ENCODE measurements at regions not wholly inside any gene's neighbourhood (a gene's known extent, or its start where the extent isn't known, plus 50 kb on each side); places are given as distances from the start of the nearest gene placed in this dataset.

DNA sequence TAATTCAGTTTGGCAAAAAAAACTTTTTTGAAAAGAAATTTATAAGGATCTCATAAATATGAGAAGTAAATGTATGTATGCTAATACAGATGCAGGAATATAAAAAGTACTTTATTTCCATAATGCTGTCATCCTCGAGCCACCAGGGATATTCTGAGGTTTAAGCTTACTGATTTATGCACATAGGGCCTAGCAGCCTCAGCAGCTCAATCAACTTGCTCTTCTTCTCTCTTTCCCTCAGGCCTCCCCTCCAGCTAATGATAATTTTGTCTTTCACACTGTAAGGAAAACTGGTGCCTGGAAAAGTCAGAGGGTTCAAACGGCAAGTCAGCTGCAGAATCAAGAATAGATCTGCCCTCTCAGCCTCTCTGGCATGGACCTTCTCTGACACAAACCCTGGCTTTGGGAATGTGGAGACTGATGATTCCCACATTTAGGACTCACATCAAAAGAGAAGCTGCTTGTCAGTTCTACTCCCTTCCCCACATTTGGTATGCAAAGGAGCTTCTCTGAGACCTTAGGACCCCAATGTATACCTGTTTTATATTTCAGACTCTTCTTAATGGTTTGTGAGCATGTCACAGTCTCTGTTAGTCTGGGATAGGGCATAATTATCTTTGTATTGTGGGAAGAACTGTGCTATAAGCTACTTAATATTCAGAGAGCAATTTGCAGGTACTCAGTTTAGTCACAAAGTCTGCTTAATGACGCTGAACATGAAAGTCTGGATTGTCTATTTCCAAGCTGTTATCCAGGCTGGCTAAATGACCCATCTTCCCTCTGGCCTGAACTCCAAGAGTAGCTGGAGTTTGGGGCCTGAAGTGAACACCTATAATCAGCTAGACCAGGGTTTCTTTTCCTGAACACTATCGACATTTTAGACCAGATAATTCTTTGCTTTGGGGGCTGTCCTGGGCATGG is 52.1 kb upstream of the DIPK1A start:
- no peaks in the 10 kb centered on the region for H3K36me3 Mint-ChIP-seq
- H3K27ac Mint-ChIP-seq: no peak overlapping the region
- H3K4me1 Mint-ChIP-seq: peaks cover 22% of the 10 kb centered on the region
- peaks cover 21% of the 10 kb centered on the region for H3K27me3 Mint-ChIP-seq
- CTCF ChIA-PET: interaction anchor here (0.7 to 3.0 kb wide), 7 partner anchors 10 to 616 kb away, joined by 3 to 10 read pairs (median 4); no protein-coding TSS in a partner anchor
- no peaks in the 10 kb centered on the region for H3K9me3 Mint-ChIP-seq (ENCODE audit: low read depth)
- no peak overlapping the region for H3K4me3 Mint-ChIP-seq
- DNase-seq (no peak), ATAC-seq (no peak)

GRCh38 chr1:93014168-93014567 is 52.9 kb upstream of the DIPK1A start:
- CTCF ChIA-PET: interaction anchor here (0.8 to 3.0 kb wide), 6 partner anchors 25 to 615 kb away, joined by 3 to 10 read pairs (median 4); no protein-coding TSS in a partner anchor
- H3K9me3 Mint-ChIP-seq (ENCODE audit: low read depth): no peaks in the 10 kb centered on the region

GRCh38 chr1:93015590-93015989 is 54.3 kb upstream of the DIPK1A start:
- H3K27me3 Mint-ChIP-seq: peaks cover 35% of the 10 kb centered on the region
- no peak overlapping the region for H3K27ac Mint-ChIP-seq
- peaks cover 22% of the 10 kb centered on the region for H3K4me1 Mint-ChIP-seq
- H3K36me3 Mint-ChIP-seq: no peaks in the 10 kb centered on the region
- no peak overlapping the region for H3K4me3 Mint-ChIP-seq
- no peaks in the 10 kb centered on the region for H3K9me3 Mint-ChIP-seq (ENCODE audit: low read depth)
- CTCF ChIA-PET: interaction anchor here (1.4 to 1.9 kb wide), 2 partner anchors 14 to 47 kb away, joined by 5 to 6 read pairs; no protein-coding TSS in a partner anchor
- DNase-seq: no peak
- ATAC-seq: no peak

More at GRCh38 chr1:93014168-93014567, 52.9 kb upstream of the DIPK1A start:
- Mint-ChIP-seq H3K36me3 (no peaks in the 10 kb centered on the region), H3K4me1 (peaks cover 22% of the 10 kb centered on the region), H3K27ac (no peak overlapping the region), H3K4me3 (no peak overlapping the region), H3K27me3 (peaks cover 26% of the 10 kb centered on the region)
- no peak for DNase-seq
- ATAC-seq: no peak

GRCh38 chr1:93016171-93016570 is 54.9 kb upstream of the DIPK1A start:
- Mint-ChIP-seq H3K9me3 (ENCODE audit: low read depth) (no peaks in the 10 kb centered on the region), H3K36me3 (no peaks in the 10 kb centered on the region), H3K27ac (no peak overlapping the region), H3K4me3 (no peak overlapping the region), H3K4me1 (peaks cover 22% of the 10 kb centered on the region), H3K27me3 (peaks cover 34% of the 10 kb centered on the region)
- CTCF ChIA-PET: interaction anchor here (1.4 to 1.9 kb wide), 3 partner anchors 14 to 48 kb away, joined by 5 to 6 read pairs (median 5); no protein-coding TSS in a partner anchor
- DNase-seq (no peak), ATAC-seq (no peak)

- ATAC-seq: peak; percentile 84
- CTCF ChIA-PET: interaction anchor here (0.9 to 2.1 kb wide), 5 partner anchors 21 to 57 kb away, joined by 3 to 23 read pairs (median 7); no protein-coding TSS in a partner anchor
These were observed 57.4 kb upstream of the MTF2 start for GRCh38 chr1:93021539-93022134.

GRCh38 chr1:93022580-93022979 is 56.5 kb upstream of the MTF2 start:
- H3K4me1 Mint-ChIP-seq: peaks cover 8% of the 10 kb centered on the region
- peaks cover 35% of the 10 kb centered on the region for H3K27me3 Mint-ChIP-seq
- no peak for ATAC-seq
- no peak for DNase-seq
- H3K4me3 Mint-ChIP-seq: no peak overlapping the region
- no peak overlapping the region for H3K27ac Mint-ChIP-seq
- CTCF ChIA-PET: interaction anchor here (1.4 to 2.2 kb wide), 4 partner anchors 12 to 41 kb away, joined by 3 to 23 read pairs (median 8); no protein-coding TSS in a partner anchor
- H3K36me3 Mint-ChIP-seq: no peaks in the 10 kb centered on the region
- no peaks in the 10 kb centered on the region for H3K9me3 Mint-ChIP-seq (ENCODE audit: low read depth)

More at GRCh38 chr1:93021539-93022134, 57.4 kb upstream of the MTF2 start:
- Mint-ChIP-seq H3K27ac (no peak overlapping the region), H3K4me1 (peaks cover 12% of the 10 kb centered on the region), H3K27me3 (peaks cover 35% of the 10 kb centered on the region), H3K4me3 (no peak overlapping the region), H3K36me3 (no peaks in the 10 kb centered on the region), H3K9me3 (ENCODE audit: low read depth) (no peaks in the 10 kb centered on the region)
- DNase-seq: no peak

- no peak overlapping the region for H3K27ac Mint-ChIP-seq
- CTCF ChIA-PET: interaction anchor here (0.8 to 2.2 kb wide), 9 partner anchors 10 to 281 kb away, joined by 3 to 23 read pairs (median 5); no protein-coding TSS in a partner anchor
- no peak for ATAC-seq
- H3K4me1 Mint-ChIP-seq: peaks cover 6% of the 10 kb centered on the region
- H3K4me3 Mint-ChIP-seq: no peak overlapping the region
- H3K36me3 Mint-ChIP-seq: no peaks in the 10 kb centered on the region
- H3K27me3 Mint-ChIP-seq: peaks cover 31% of the 10 kb centered on the region
- H3K9me3 Mint-ChIP-seq (ENCODE audit: low read depth): no peaks in the 10 kb centered on the region
- no peak for DNase-seq
These were observed 55.8 kb upstream of the MTF2 start for GRCh38 chr1:93023281-93023680.

DNA sequence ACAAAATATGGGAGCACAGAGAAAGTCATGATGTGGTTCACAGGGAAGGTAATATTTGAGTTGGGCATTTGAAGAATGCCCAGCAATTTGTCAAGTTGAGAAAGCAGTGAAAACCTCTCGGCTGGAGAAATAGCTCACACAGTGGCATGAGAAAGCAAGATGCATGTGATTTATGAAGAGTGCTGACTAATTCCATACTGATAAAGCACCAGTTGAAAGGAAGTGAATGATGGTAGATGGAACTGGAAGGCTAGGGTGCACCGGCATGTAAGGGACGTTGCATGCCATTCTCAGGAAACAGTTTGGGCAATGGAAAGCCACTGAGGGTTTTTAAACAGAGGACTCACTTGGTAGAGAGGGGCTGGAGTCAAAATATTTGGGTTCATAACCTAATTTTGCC is 53.5 kb upstream of the MTF2 start:
- H3K27ac Mint-ChIP-seq: no peak overlapping the region
- CTCF ChIA-PET: interaction anchor here (0.6 to 2.1 kb wide), 6 partner anchors 8 to 167 kb away, joined by 3 to 11 read pairs (median 4); no protein-coding TSS in a partner anchor
- peaks cover 14% of the 10 kb centered on the region for H3K4me1 Mint-ChIP-seq
- H3K36me3 Mint-ChIP-seq: no peaks in the 10 kb centered on the region
- H3K4me3 Mint-ChIP-seq: no peak overlapping the region
- H3K9me3 Mint-ChIP-seq (ENCODE audit: low read depth): no peaks in the 10 kb centered on the region
- DNase-seq (no peak), ATAC-seq (no peak)
- H3K27me3 Mint-ChIP-seq: peaks cover 15% of the 10 kb centered on the region

DNA sequence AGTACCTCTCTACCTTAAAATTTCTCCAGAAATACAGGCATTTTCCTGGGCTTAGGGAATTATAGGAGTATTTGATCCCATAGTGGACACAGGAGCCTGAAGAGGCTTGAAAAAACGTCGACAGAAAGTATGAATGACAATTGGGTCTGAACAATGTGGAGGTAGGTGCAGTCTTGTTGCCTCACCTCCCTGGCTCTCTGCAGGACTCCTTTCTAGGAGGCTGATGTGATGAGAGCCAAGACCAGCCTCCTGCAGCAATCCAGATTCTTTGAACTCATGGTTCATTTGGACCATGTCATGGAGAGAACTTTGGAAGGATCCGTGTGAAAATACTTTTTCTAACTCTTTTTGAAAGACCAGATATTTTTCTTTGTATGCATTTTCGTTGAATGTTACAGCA is 50.5 kb upstream of the MTF2 start:
- Mint-ChIP-seq H3K4me1 (peaks cover 19% of the 10 kb centered on the region), H3K27me3 (peaks cover 14% of the 10 kb centered on the region), H3K9me3 (ENCODE audit: low read depth) (no peaks in the 10 kb centered on the region), H3K36me3 (no peaks in the 10 kb centered on the region), H3K4me3 (no peak overlapping the region), H3K27ac (no peak overlapping the region)
- DNase-seq: no peak
- CTCF ChIA-PET: interaction anchor here (1.0 to 1.3 kb wide), 2 partner anchors 28 to 34 kb away, joined by 3 read pairs; no protein-coding TSS in a partner anchor
- ATAC-seq: no peak
